ENCODE measurements at regions not wholly inside any gene's neighbourhood (a gene's known extent, or its start where the extent isn't known, plus 50 kb on each side); places are given as distances from the start of the nearest gene placed in this dataset.
"Not testable (repeated sequence)": the region's sequence is repeated elsewhere in the genome, so short reads cannot be mapped to it uniquely, and the experiment has no call there.

DNA sequence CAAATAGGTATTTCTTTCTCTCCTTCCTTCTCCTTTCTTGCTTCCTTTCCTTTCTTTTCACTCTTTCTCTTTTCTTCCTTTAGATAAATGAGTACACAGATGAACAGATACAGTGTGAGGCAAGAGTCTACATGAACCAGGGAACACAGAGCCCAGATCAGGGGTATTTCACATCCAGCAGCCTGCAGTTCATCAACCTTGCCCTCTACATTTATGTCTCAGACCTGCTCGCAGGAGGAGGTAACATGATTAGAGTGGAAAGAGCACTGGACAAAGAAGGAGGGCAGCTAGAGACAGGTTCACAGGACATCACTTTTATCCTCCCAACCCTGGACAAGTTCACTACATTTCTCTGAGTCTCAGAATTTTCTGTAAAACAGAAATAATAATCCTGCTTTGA lies 773.1 kb downstream of the NTRK3 start:
- TF ChIP-seq CTCF (conservative IDR thresholded peaks at IDR 0.05; ENCODE audit: control insufficient read depth, insufficient read depth, low read depth, low read length), result no peak

GRCh38 chr15:87481126-87481525 lies 775.4 kb downstream of the NTRK3 start:
- no peak overlapping the region for H3K4me3 ChIP-seq (ENCODE audit: control insufficient read depth, low read depth, low read length)
- no peak for DNase-seq (ENCODE audit: low read depth)
- no peak for TF ChIP-seq CTCF (conservative IDR thresholded peaks at IDR 0.05; ENCODE audit: control insufficient read depth, insufficient read depth, low read depth, low read length)

More for the DNA sequence above, 773.1 kb downstream of the NTRK3 start:
- no peak for DNase-seq (ENCODE audit: low read depth)
- H3K4me3 ChIP-seq (ENCODE audit: control insufficient read depth, low read depth, low read length), result no peak overlapping the region

- TF ChIP-seq CTCF (conservative IDR thresholded peaks at IDR 0.05; ENCODE audit: control insufficient read depth, insufficient read depth, low read depth, low read length), result no peak
- no peak for DNase-seq (ENCODE audit: low read depth)
- H3K4me3 ChIP-seq (ENCODE audit: control insufficient read depth, low read depth, low read length), result no peak overlapping the region
These were observed 777.9 kb downstream of the NTRK3 start for GRCh38 chr15:87478687-87479072.

- H3K4me3 ChIP-seq (ENCODE audit: control insufficient read depth, low read depth, low read length), result no peak overlapping the region
- peak; percentile 19 for DNase-seq (ENCODE audit: low read depth)
- no peak for TF ChIP-seq CTCF (conservative IDR thresholded peaks at IDR 0.05; ENCODE audit: control insufficient read depth, insufficient read depth, low read depth, low read length)
These were observed 778.5 kb downstream of the NTRK3 start for GRCh38 chr15:87477737-87478686.

DNA sequence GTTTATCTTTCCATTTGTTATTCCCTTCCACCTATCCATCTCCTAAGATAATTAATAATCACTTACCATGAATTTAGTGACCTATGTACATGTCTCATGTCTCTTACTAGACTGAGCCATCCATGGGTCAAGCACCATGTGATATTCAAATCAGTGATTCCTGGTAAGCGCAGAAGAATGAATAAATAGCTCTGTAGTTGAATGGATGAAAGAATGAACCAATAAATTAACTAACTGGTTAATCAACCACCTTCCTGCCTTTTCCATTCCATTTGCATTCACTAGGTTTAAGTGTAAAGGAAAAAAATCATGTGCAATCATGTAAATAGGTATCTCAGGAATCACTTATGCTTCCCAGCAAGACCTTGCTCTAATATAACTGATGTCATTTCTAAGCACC lies 779.5 kb downstream of the NTRK3 start:
- no peak for DNase-seq (ENCODE audit: low read depth)
- no peak overlapping the region for H3K4me3 ChIP-seq (ENCODE audit: control insufficient read depth, low read depth, low read length)
- TF ChIP-seq CTCF (conservative IDR thresholded peaks at IDR 0.05; ENCODE audit: control insufficient read depth, insufficient read depth, low read depth, low read length), result no peak

GRCh38 chr15:87470923-87471322 lies 785.6 kb downstream of the NTRK3 start:
- TF ChIP-seq CTCF (conservative IDR thresholded peaks at IDR 0.05; ENCODE audit: control insufficient read depth, insufficient read depth, low read depth, low read length), result no peak

GRCh38 chr15:87463956-87464355 lies 792.6 kb downstream of the NTRK3 start:
- DNase-seq (ENCODE audit: low read depth); H3K4me3 ChIP-seq (ENCODE audit: control insufficient read depth, low read depth, low read length): not testable (repeated sequence)

More at GRCh38 chr15:87470923-87471322, 785.6 kb downstream of the NTRK3 start:
- no peak for DNase-seq (ENCODE audit: low read depth)
- H3K4me3 ChIP-seq (ENCODE audit: control insufficient read depth, low read depth, low read length), result no peak overlapping the region
